Progenitor cell of endocrine pancreas (in vitro differentiated cells): ENCODE measurements at regions not wholly inside any gene's neighbourhood (a gene's known extent, or its start where the extent isn't known, plus 50 kb on each side); places are given as distances from the start of the nearest gene placed in this dataset.

Source experiments
- DNase-seq: peaks from one replicate; pipeline ENCODE4 v3.0.0; 2021; ENCODE audit warnings: low spot score; ENCODE audit not compliant: unreplicated experiment
- H3K27ac Mint-ChIP-seq: 2 replicates; pipeline ENCODE4 v1.8.0; 2021; ENCODE audit warnings: mild to moderate bottlenecking, moderate library complexity, mixed read lengths
- H3K27me3 Mint-ChIP-seq: 2 replicates; pipeline ENCODE4 v1.8.0; 2021; ENCODE audit warnings: mixed read lengths
- H3K36me3 Mint-ChIP-seq: 2 replicates; pipeline ENCODE4 v1.8.0; 2022; ENCODE audit warnings: mixed read lengths; ENCODE audit not compliant: insufficient read depth
- H3K4me1 Mint-ChIP-seq: 2 replicates; pipeline ENCODE4 v1.8.0; 2021; ENCODE audit warnings: low read depth, mixed read lengths
- H3K4me3 Mint-ChIP-seq: 2 replicates; pipeline ENCODE4 v1.8.0; 2021; ENCODE audit warnings: low read depth, mild to moderate bottlenecking, moderate library complexity, mixed read lengths
- H3K9me3 Mint-ChIP-seq: 2 replicates; pipeline ENCODE4 v1.8.0; 2021; ENCODE audit warnings: low read depth, mixed read lengths
- CTCF ChIP-seq: fragments of 200-600 bp; sonication (generic); IDR thresholded peaks from one replicate; pipeline ENCODE4 v1.5.0; 2021; ENCODE audit warnings: antibody characterized with exemption, mild to moderate bottlenecking; ENCODE audit not compliant: unreplicated experiment

- no peaks in the 10 kb centered on the region for H3K27me3 Mint-ChIP-seq
- no peaks in the 10 kb centered on the region for H3K36me3 Mint-ChIP-seq
- H3K27ac Mint-ChIP-seq, result no peak overlapping the region
- TF ChIP-seq CTCF, result no peak
- H3K4me3 Mint-ChIP-seq, result no peak overlapping the region
- no peak for DNase-seq
- no peaks in the 10 kb centered on the region for H3K9me3 Mint-ChIP-seq
- H3K4me1 Mint-ChIP-seq, result peaks cover 8% of the 10 kb centered on the region
Observed at GRCh38 chr2:41717839-41718238, 330.0 kb upstream of the PKDCC start.

GRCh38 chr2:41718705-41719104 lies 329.1 kb upstream of the PKDCC start:
- H3K4me1 Mint-ChIP-seq, result peaks cover 14% of the 10 kb centered on the region
- no peaks in the 10 kb centered on the region for H3K9me3 Mint-ChIP-seq
- no peaks in the 10 kb centered on the region for H3K27me3 Mint-ChIP-seq
- no peak overlapping the region for H3K27ac Mint-ChIP-seq
- no peaks in the 10 kb centered on the region for H3K36me3 Mint-ChIP-seq
- DNase-seq, result no peak
- H3K4me3 Mint-ChIP-seq, result no peak overlapping the region
- TF ChIP-seq CTCF, result no peak

- H3K4me1 Mint-ChIP-seq, result peaks cover 18% of the 10 kb centered on the region
- H3K27me3 Mint-ChIP-seq, result no peaks in the 10 kb centered on the region
- TF ChIP-seq CTCF, result no peak
- no peaks in the 10 kb centered on the region for H3K9me3 Mint-ChIP-seq
- no peak for DNase-seq
- H3K27ac Mint-ChIP-seq, result no peak overlapping the region
- H3K4me3 Mint-ChIP-seq, result no peak overlapping the region
- H3K36me3 Mint-ChIP-seq, result no peaks in the 10 kb centered on the region
Observed at GRCh38 chr2:41719756-41720155, 328.1 kb upstream of the PKDCC start.

- Mint-ChIP-seq H3K9me3 (no peaks in the 10 kb centered on the region), H3K4me1 (peaks cover 18% of the 10 kb centered on the region), H3K27me3 (no peaks in the 10 kb centered on the region), H3K27ac (no peak overlapping the region), H3K36me3 (no peaks in the 10 kb centered on the region), H3K4me3 (no peak overlapping the region)
- no peak for TF ChIP-seq CTCF
- no peak for DNase-seq
Observed at GRCh38 chr2:41720331-41721251, 327.2 kb upstream of the PKDCC start.

GRCh38 chr2:41722668-41723369 lies 325.0 kb upstream of the PKDCC start:
- TF ChIP-seq CTCF, result no peak

More at GRCh38 chr2:41722668-41723369, 325.0 kb upstream of the PKDCC start:
- Mint-ChIP-seq H3K27ac (no peak overlapping the region), H3K27me3 (no peaks in the 10 kb centered on the region), H3K36me3 (no peaks in the 10 kb centered on the region), H3K4me3 (no peak overlapping the region), H3K4me1 (peaks cover 13% of the 10 kb centered on the region), H3K9me3 (no peaks in the 10 kb centered on the region)
- DNase-seq, result no peak
